GM12864 (cell line): ENCODE measurements at regions not wholly inside any gene's neighbourhood (a gene's known extent, or its start where the extent isn't known, plus 50 kb on each side); places are given as distances from the start of the nearest gene placed in this dataset.
A peak's percentile ranks its signal among the peaks of the same experiment; 100 is the strongest.

Source experiments
- DNase-seq: peaks from one replicate; pipeline ENCODE4 v3.0.0-alpha.2; 2011; ENCODE audit warnings: low read depth
- H3K4me3 ChIP-seq: 2 replicates; pipeline ENCODE4 v1.5.1; 2011; ENCODE audit warnings: mild to moderate bottlenecking, low read depth, low read length, control low read depth
- CTCF ChIP-seq: IDR thresholded peaks from 2 replicates; pipeline ENCODE4 v1.5.1; 2011; ENCODE audit warnings: low read depth, mild to moderate bottlenecking, moderate library complexity, low read length, control low read depth, inconsistent platforms; ENCODE audit errors: missing control alignments

- H3K4me3 ChIP-seq = no peak overlapping the region
- DNase-seq = no peak
- no peak for TF ChIP-seq CTCF
Measured at GRCh38 chr18:64401268-64402060, 252.6 kb upstream of the LINC00305 start.

- no peak for TF ChIP-seq CTCF
- H3K4me3 ChIP-seq = no peak overlapping the region
- DNase-seq = no peak
Measured at GRCh38 chr18:64399566-64399965, 250.7 kb upstream of the LINC00305 start.

GRCh38 chr18:64398320-64398719, 249.4 kb upstream of the LINC00305 start:
- no peak for TF ChIP-seq CTCF
- no peak overlapping the region for H3K4me3 ChIP-seq
- DNase-seq = no peak

- DNase-seq = no peak
- TF ChIP-seq CTCF = no peak
- no peak overlapping the region for H3K4me3 ChIP-seq
Measured at GRCh38 chr18:64392202-64392601, 243.3 kb upstream of the LINC00305 start.

- no peak for TF ChIP-seq CTCF
- H3K4me3 ChIP-seq = no peak overlapping the region
- DNase-seq = no peak
Measured at GRCh38 chr18:64384101-64384500, 235.2 kb upstream of the LINC00305 start.

- H3K4me3 ChIP-seq = no peak overlapping the region
- no peak for TF ChIP-seq CTCF
- DNase-seq = peak; percentile 19
Measured at GRCh38 chr18:64380117-64380516, 231.2 kb upstream of the LINC00305 start.

- no peak for DNase-seq
- H3K4me3 ChIP-seq = no peak overlapping the region
- no peak for TF ChIP-seq CTCF
Measured at GRCh38 chr18:64379662-64380061, 230.8 kb upstream of the LINC00305 start.
